ENCODE measurements at regions not wholly inside any gene's neighbourhood (a gene's known extent, or its start where the extent isn't known, plus 50 kb on each side); places are given as distances from the start of the nearest gene placed in this dataset.
A peak's percentile ranks its signal among the peaks of the same experiment; 100 is the strongest.

GRCh38 chr16:73287859-73288405 lies 240.0 kb upstream of the ZFHX3 start:
- no peak overlapping the region for H2BK20ac ChIP-seq (ENCODE audit: low read length)
- H4K91ac ChIP-seq (replicated peaks; ENCODE audit: insufficient read length, low read length): no peak overlapping the region
- H2AK5ac ChIP-seq (ENCODE audit: low read depth, low read length): no peak overlapping the region
- no peak overlapping the region for H4K5ac ChIP-seq (ENCODE audit: insufficient read length, low read depth, low read length)
- 0 out of 2 replicates have a peak overlapping the region, but pooled peaks have one; percentile 72 for H2BK15ac ChIP-seq (ENCODE audit: low read length)
- H4K20me1 ChIP-seq (replicated peaks in 1 of 2; ENCODE audit: control insufficient read depth in 1 of 2, insufficient read depth in 2 of 2, low read length in 2 of 2): peaks cover 0 to 7% of the 10 kb centered on the region in 2 experiments
- ChIA-PET CTCF (ENCODE audit: partially characterized antibody) (interaction anchor here (0.6 to 0.9 kb wide), 2 partner anchors 63 to 269 kb away, joined by 3 read pairs; no protein-coding TSS in a partner anchor), POLR2A (ENCODE audit: partially characterized antibody) (no interaction called here)
- peak overlapping the region; percentile 62 for H3K56ac ChIP-seq (replicated peaks; ENCODE audit: insufficient read length, low read depth, low read length)
- no peaks in the 10 kb centered on the region for H3K27me3 ChIP-seq (replicated peaks in 1 of 4; ENCODE audit: control insufficient read depth in 3 of 4, extremely low read depth in 1 of 4, insufficient read depth in 3 of 4, low read length in 3 of 4)
- H3K27ac ChIP-seq (ENCODE audit: low read depth, low read length): no peak overlapping the region
- no peak overlapping the region for H2BK12ac ChIP-seq (ENCODE audit: low read depth, low read length)
- H3K18ac ChIP-seq (ENCODE audit: extremely low read depth, low read length): no peak overlapping the region
- H4K8ac ChIP-seq (ENCODE audit: extremely low read depth, insufficient read depth, low read length): no peak overlapping the region
- 85% methylated on average over 10 of the region's 10 CpGs; no CpG with 5 or more reads in 1 of the 2 experiments for WGBS, 2 experiments (ENCODE audit: extremely low coverage in 1 of 2, insufficient coverage in 1 of 2, insufficient read length in 1 of 2, insufficient replicate concordance in 2 of 2, low coverage in 1 of 2, low lambda C conversion rate in 2 of 2, missing lambda C conversion rate in 1 of 2)
- FAIRE-seq (no peak), DNase-seq (ENCODE audit: low read depth in 1 of 2, low spot score in 2 of 2) (no peak)
- H3K9me3 ChIP-seq (ENCODE audit: insufficient read depth in 2 of 2, low read depth in 1 of 2, low read length in 1 of 2): no peaks in the 10 kb centered on the region
- no peaks in the 10 kb centered on the region; a peak in 2 of 7 replicates for H3K4me1 ChIP-seq (replicated peaks in 1 of 4; ENCODE audit: control insufficient read depth in 3 of 4, insufficient read depth in 4 of 4, low read length in 3 of 4)
- peaks cover 14% of the 10 kb centered on the region; the same call in 1 of the 2 replicates for H3K23me2 ChIP-seq (ENCODE audit: low read depth, low read length)
- no peaks in the 10 kb centered on the region for H3K79me1 ChIP-seq (ENCODE audit: low read depth, low read length)
- H3K4me3 ChIP-seq (ENCODE audit: extremely low read depth in 1 of 4, insufficient read depth in 2 of 4, low read depth in 3 of 4, low read length in 4 of 4): no peak overlapping the region
- no peaks in the 10 kb centered on the region for H3K36me3 ChIP-seq (ENCODE audit: control insufficient read depth in 2 of 4, insufficient read depth in 4 of 4, low read length in 3 of 4)
- no peak overlapping the region for H2BK120ac ChIP-seq (replicated peaks; ENCODE audit: low read depth, low read length)
- H3K4me2 ChIP-seq (ENCODE audit: insufficient read depth in 1 of 2, low read depth in 2 of 2, low read length in 2 of 2): no peak overlapping the region
- no peak overlapping the region for H2AFZ ChIP-seq (ENCODE audit: low read length)
- no peak overlapping the region for H3K23ac ChIP-seq (ENCODE audit: insufficient read length)
- H3K79me2 ChIP-seq (ENCODE audit: control insufficient read depth in 1 of 2, insufficient read depth in 2 of 2, low read length in 2 of 2): no peaks in the 10 kb centered on the region
- no peak overlapping the region for H3K14ac ChIP-seq (ENCODE audit: insufficient read length)
- H3K9ac ChIP-seq (replicated peaks in 1 of 4; ENCODE audit: extremely low read depth in 1 of 4, low read depth in 3 of 4, low read length in 3 of 4): no peak overlapping the region
- no peak overlapping the region for H3K4ac ChIP-seq (replicated peaks; ENCODE audit: insufficient read length, low read depth, low read length)
- 0 out of 2 replicates have a peak overlapping the region, but pooled peaks have one; percentile 52 for H2BK5ac ChIP-seq (ENCODE audit: low read depth, low read length)
- TF ChIP-seq CBX8 (IDR thresholded peaks at IDR 0.05; ENCODE audit: borderline replicate concordance, low read depth, low read length) (no peak), TCF12 (IDR thresholded peaks at IDR 0.05; ENCODE audit: low read depth, low read length) (no peak), CREB1 (IDR thresholded peaks at IDR 0.05) (no peak), CHD2 (IDR thresholded peaks at IDR 0.05; ENCODE audit: low read length) (no peak), PHF8 (conservative IDR thresholded peaks at IDR 0.05; ENCODE audit: low read depth, low read length) (no peak), POLR2A (IDR thresholded peaks at IDR 0.05; ENCODE audit: control extremely low read depth in 1 of 2, low read depth in 2 of 2, low read length in 2 of 2) (no peak), SUZ12 (IDR thresholded peaks at IDR 0.05; ENCODE audit: low read length) (no peak), TAF7 (optimal IDR thresholded peaks at IDR 0.05; ENCODE audit: borderline replicate concordance, low read depth, low read length) (no peak), SAP30 (IDR thresholded peaks at IDR 0.05; ENCODE audit: insufficient read depth, insufficient replicate concordance, low read length) (no peak), ATF3 (IDR thresholded peaks at IDR 0.05; ENCODE audit: insufficient read depth, low read depth, low read length) (no peak), NANOG (IDR thresholded peaks at IDR 0.05; ENCODE audit: insufficient read depth, low read depth, low read length, poor library complexity, severe bottlenecking) (no peak), POLR2AphosphoS5 (IDR thresholded peaks at IDR 0.05; ENCODE audit: low read depth, low read length) (no peak)

All from H1 (cell line).